ENCODE measurements at regions not wholly inside any gene's neighbourhood (a gene's known extent, or its start where the extent isn't known, plus 50 kb on each side); places are given as distances from the start of the nearest gene placed in this dataset.
A peak's percentile ranks its signal among the peaks of the same experiment; 100 is the strongest.

- no peak for DNase-seq (ENCODE audit: low read depth)
These were observed 60.3 kb upstream of the DAB2 start for GRCh38 chr5:39485079-39485478.

- DNase-seq (ENCODE audit: low read depth) = no peak
These were observed 59.9 kb upstream of the DAB2 start for GRCh38 chr5:39484673-39485072.

- no peak for DNase-seq (ENCODE audit: low read depth)
These were observed 57.3 kb upstream of the DAB2 start for GRCh38 chr5:39482098-39482497.

GRCh38 chr5:39479537-39479936, 54.8 kb upstream of the DAB2 start:
- no peak for DNase-seq (ENCODE audit: low read depth)

- DNase-seq (ENCODE audit: low read depth) = no peak
These were observed 54.1 kb upstream of the DAB2 start for GRCh38 chr5:39478863-39479262.

- no peak for DNase-seq (ENCODE audit: low read depth)
These were observed 52.1 kb upstream of the DAB2 start for GRCh38 chr5:39476843-39477220.

- peak; percentile 73 for DNase-seq (ENCODE audit: low read depth)
These were observed 51.4 kb upstream of the DAB2 start for GRCh38 chr5:39475881-39476842.

GRCh38 chr5:39475159-39475571, 50.4 kb upstream of the DAB2 start:
- DNase-seq (ENCODE audit: low read depth) = no peak

All from LHCN-M2 (cell line).